K562 (cell line): ENCODE measurements at regions not wholly inside any gene's neighbourhood (a gene's known extent, or its start where the extent isn't known, plus 50 kb on each side); places are given as distances from the start of the nearest gene placed in this dataset.

Experiments used
- ARHGAP35 ChIP-seq: fragments of 450-650 bp; IDR thresholded peaks from 2 replicates; pipeline ENCODE4 v1.6.1; 2018; ENCODE audit not compliant: partially characterized antibody
- C11orf30 ChIP-seq: fragments of 450-650 bp; IDR thresholded peaks from 2 replicates; pipeline ENCODE4 v1.6.1; 2016; ENCODE audit warnings: low read depth, mild to moderate bottlenecking
- CC2D1A ChIP-seq: fragments of 450-650 bp; IDR thresholded peaks from 2 replicates; pipeline ENCODE4 v1.6.1; 2017; ENCODE audit warnings: mild to moderate bottlenecking
- HDAC1 ChIP-seq, 2 experiments: fragments of 450-650 bp; IDR thresholded peaks; 2 replicates each; pipeline ENCODE4 v1.6.1; 2016 to 2017; ENCODE audit warnings: inconsistent platforms in 1 of 2, mild to moderate bottlenecking in 1 of 2, moderate library complexity in 1 of 2
- HOXB6 ChIP-seq: fragments of 250-450 bp; sonication (Bioruptor Pico); IDR thresholded peaks from 2 replicates; pipeline ENCODE4 v1.5.1; 2022; ENCODE audit warnings: mild to moderate bottlenecking, borderline replicate concordance
- KDM1A ChIP-seq, 2 experiments: fragments of 450-650 bp; IDR thresholded peaks; 2 replicates each; pipeline ENCODE4 v1.6.1; 2016; ENCODE audit warnings: mild to moderate bottlenecking in 2 of 2
- MAZ ChIP-seq, 2 experiments: fragments of 450-650 bp in 1 of 2; sonication (generic) in 1 of 2; formaldehyde crosslinking; IDR thresholded peaks in 1 of 2; conservative IDR thresholded peaks in 1 of 2; 2 replicates each; pipeline versions ENCODE4 v1.4.0 to v1.5.0; 2020; ENCODE audit warnings: mild to moderate bottlenecking in 1 of 2, missing genetic modification reagents in 1 of 2
- MYBL2 ChIP-seq, 2 experiments: fragments of 450-650 bp in 1 of 2; sonication (generic) in 1 of 2; formaldehyde crosslinking in 1 of 2; IDR thresholded peaks; 2 replicates each; pipeline versions ENCODE4 v1.6.1 to v1.8.1; 2017 to 2022; ENCODE audit warnings: borderline replicate concordance in 1 of 2, inconsistent platforms in 1 of 2, low read depth in 1 of 2, mild to moderate bottlenecking in 1 of 2, missing genetic modification reagents in 1 of 2, moderate library complexity in 1 of 2
- SMC3 ChIP-seq: conservative IDR thresholded peaks from 2 replicates; pipeline ENCODE4 v1.6.1; 2011; ENCODE audit warnings: low read depth, low read length, improper control_type of control experiment; ENCODE audit not compliant: insufficient read depth
- TBL1XR1 ChIP-seq, 2 experiments: IDR thresholded peaks; 2 replicates each; pipeline ENCODE4 v1.6.1; 2012; ENCODE audit warnings: improper control_type of control experiment in 2 of 2, low read length in 2 of 2, mild to moderate bottlenecking in 1 of 2
- TEAD2 ChIP-seq: fragments of 450-650 bp; IDR thresholded peaks from 2 replicates; pipeline ENCODE4 v1.6.1; 2016; ENCODE audit warnings: missing genetic modification characterization, control low read depth, missing compliant biosample characterization
- TF ChIP-seq, protein P1 (sequence below), 2 experiments: fragments of 450-650 bp; IDR thresholded peaks; 2 replicates each; pipeline ENCODE4 v1.6.1; 2016; ENCODE audit warnings: mild to moderate bottlenecking in 2 of 2, borderline replicate concordance in 1 of 2, low read depth in 1 of 2, moderate library complexity in 1 of 2
- TF ChIP-seq, protein P2 (sequence below): sonication (generic); formaldehyde crosslinking; IDR thresholded peaks from 2 replicates; pipeline ENCODE4 v1.9.0; 2022; ENCODE audit warnings: mild to moderate bottlenecking, missing genetic modification reagents
- TF ChIP-seq, protein P3 (sequence below): fragments of 450-650 bp; IDR thresholded peaks from 2 replicates; pipeline ENCODE4 v1.6.1; 2017; ENCODE audit warnings: antibody characterized with exemption
- TF ChIP-seq, protein P4 (sequence below): sonication (generic); formaldehyde crosslinking; IDR thresholded peaks from 2 replicates; pipeline ENCODE4 v1.8.0; 2022; ENCODE audit warnings: missing genetic modification reagents, mild to moderate bottlenecking, moderate library complexity, borderline replicate concordance

DNA sequence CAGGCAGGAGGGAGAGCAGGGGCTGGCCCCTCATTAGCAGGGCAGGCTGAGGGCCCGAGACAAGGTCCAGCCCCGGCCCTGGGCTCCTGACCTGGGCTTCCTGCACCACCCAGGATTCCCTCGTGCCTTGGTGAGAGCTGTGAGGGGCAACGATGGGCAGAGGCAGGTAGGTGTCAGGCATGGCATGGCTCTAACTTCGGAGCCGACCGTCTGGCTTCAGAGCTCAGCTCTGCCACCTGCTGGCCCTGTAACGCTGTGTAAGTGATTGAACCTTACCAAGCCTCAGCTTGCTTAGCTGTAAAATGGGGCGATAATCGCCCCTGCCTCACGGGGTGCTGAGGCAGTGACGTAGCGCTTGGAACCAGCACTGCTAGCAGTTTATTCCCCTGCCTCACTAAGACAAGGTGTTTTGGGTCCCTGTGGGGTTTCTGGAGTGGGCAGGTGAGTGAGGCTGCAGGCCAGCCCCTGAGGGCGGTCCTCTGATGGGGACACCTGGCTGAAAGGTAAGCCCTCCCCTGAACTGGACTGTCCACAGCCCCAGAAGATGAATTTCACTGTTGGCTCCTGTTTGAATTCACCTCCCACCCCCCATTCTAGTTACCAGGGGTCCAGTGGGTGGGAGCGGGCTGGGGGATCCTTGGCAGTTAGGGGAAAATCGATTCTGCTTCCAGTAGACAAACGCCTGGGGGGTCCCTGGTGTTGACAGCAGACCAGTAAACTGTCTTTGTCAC, 184.8 kb upstream of the GSE1 start (continued):
- TF ChIP-seq, protein P1, sequence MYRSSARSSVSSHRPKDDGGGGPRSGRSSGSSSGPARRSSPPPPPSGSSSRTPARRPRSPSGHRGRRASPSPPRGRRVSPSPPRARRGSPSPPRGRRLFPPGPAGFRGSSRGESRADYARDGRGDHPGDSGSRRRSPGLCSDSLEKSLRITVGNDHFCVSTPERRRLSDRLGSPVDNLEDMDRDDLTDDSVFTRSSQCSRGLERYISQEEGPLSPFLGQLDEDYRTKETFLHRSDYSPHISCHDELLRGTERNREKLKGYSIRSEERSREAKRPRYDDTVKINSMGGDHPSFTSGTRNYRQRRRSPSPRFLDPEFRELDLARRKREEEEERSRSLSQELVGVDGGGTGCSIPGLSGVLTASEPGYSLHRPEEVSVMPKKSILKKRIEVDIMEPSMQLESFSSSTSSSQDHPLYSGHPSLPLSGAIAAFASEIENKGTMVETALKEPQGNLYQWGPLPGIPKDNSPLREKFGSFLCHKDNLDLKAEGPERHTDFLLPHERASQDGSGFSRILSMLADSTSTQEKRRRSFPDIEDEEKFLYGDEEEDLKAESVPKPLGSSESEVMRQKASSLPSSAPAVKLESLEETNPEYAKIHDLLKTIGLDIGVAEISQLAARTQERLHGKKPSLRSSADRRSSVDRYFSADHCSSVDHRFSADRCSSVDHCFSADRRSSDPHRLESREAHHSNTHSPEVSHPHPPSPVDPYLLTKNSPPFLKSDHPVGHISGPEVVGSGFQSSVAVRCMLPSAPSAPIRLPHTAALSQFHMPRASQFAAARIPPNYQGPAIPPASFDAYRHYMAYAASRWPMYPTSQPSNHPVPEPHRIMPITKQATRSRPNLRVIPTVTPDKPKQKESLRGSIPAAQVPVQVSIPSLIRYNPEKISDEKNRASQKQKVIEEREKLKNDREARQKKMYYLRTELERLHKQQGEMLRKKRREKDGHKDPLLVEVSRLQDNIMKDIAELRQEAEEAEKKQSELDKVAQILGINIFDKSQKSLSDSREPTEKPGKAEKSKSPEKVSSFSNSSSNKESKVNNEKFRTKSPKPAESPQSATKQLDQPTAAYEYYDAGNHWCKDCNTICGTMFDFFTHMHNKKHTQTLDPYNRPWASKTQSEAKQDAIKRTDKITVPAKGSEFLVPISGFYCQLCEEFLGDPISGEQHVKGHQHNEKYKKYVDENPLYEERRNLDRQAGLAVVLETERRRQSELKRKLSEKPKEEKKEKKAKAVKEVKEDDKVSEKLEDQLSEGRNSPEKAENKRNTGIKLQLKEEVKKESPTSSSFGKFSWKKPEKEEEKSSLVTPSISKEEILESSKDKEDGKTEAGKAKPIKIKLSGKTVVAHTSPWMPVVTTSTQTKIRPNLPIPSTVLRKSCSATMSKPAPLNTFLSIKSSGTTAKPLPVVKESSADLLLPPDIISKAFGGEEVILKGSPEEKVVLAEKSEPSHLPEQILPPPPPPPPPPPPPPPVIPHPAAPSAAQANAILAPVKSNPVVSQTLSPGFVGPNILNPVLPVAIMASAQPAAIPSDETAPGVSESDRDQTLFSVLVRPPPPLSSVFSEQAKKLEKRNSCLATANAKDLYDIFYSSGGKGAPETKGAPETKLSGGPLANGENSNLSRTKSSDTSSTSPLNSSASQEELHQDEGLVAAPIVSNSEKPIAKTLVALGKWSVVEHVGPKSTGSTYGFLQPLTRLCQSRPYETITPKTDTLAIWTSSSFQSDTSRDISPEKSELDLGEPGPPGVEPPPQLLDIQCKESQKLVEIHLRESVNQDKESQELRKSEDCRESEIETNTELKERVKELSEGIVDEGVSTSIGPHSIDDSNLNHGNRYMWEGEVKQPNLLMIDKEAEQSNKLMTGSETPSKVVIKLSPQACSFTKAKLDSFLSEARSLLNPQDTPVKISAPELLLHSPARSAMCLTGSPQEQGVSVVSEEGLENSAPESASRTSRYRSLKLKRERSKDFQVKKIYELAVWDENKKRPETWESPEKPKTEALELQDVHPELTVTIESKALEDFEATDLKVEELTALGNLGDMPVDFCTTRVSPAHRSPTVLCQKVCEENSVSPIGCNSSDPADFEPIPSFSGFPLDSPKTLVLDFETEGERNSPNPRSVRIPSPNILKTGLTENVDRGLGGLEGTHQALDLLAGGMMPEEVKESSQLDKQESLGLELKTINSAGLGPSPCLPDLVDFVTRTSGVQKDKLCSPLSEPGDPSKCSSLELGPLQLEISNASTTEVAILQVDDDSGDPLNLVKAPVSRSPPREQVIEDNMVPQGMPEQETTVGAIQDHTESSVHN (IDR thresholded peaks at IDR 0.05; ENCODE audit: borderline replicate concordance in 1 of 2, low read depth in 1 of 2) = no peak
- peak; percentile 23 to 24; a peak in 1 of 4 replicates for TF ChIP-seq MAZ (CRISPR knock-in tag; conservative IDR thresholded peaks at IDR 0.05 in 1 of 2, IDR thresholded peaks at IDR 0.05 in 1 of 2)
- TF ChIP-seq, protein P2, sequence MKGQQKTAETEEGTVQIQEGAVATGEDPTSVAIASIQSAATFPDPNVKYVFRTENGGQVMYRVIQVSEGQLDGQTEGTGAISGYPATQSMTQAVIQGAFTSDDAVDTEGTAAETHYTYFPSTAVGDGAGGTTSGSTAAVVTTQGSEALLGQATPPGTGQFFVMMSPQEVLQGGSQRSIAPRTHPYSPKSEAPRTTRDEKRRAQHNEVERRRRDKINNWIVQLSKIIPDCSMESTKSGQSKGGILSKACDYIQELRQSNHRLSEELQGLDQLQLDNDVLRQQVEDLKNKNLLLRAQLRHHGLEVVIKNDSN (CRISPR knock-in tag) = peak; percentile 6; the same call in 1 of the 2 replicates
- no peak for TF ChIP-seq TEAD2 (tag)
- TF ChIP-seq SMC3 = peak; percentile 63
- TF ChIP-seq TBL1XR1 (IDR thresholded peaks at IDR 0.05; ENCODE audit: low read length in 2 of 2) = no peak
- TF ChIP-seq HOXB6 (CRISPR knock-in tag) = no peak
- 0 out of 2 replicates have a peak, but pooled peaks have one; percentile 18 for TF ChIP-seq CC2D1A
- TF ChIP-seq, protein P3, sequence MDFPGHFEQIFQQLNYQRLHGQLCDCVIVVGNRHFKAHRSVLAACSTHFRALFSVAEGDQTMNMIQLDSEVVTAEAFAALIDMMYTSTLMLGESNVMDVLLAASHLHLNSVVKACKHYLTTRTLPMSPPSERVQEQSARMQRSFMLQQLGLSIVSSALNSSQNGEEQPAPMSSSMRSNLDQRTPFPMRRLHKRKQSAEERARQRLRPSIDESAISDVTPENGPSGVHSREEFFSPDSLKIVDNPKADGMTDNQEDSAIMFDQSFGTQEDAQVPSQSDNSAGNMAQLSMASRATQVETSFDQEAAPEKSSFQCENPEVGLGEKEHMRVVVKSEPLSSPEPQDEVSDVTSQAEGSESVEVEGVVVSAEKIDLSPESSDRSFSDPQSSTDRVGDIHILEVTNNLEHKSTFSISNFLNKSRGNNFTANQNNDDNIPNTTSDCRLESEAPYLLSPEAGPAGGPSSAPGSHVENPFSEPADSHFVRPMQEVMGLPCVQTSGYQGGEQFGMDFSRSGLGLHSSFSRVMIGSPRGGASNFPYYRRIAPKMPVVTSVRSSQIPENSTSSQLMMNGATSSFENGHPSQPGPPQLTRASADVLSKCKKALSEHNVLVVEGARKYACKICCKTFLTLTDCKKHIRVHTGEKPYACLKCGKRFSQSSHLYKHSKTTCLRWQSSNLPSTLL = no peak
- TF ChIP-seq MYBL2 (IDR thresholded peaks at IDR 0.05; ENCODE audit: low read depth) = no peak
- TF ChIP-seq MYBL2 (CRISPR knock-in tag; IDR thresholded peaks at IDR 0.05; ENCODE audit: borderline replicate concordance) = no peak
- TF ChIP-seq, protein P4, sequence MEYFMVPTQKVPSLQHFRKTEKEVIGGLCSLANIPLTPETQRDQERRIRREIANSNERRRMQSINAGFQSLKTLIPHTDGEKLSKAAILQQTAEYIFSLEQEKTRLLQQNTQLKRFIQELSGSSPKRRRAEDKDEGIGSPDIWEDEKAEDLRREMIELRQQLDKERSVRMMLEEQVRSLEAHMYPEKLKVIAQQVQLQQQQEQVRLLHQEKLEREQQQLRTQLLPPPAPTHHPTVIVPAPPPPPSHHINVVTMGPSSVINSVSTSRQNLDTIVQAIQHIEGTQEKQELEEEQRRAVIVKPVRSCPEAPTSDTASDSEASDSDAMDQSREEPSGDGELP = peak; percentile 43; the same call in 1 of the 2 replicates
- no peak for TF ChIP-seq C11orf30
- TF ChIP-seq ARHGAP35 = no peak
- TF ChIP-seq KDM1A (IDR thresholded peaks at IDR 0.05) = peak; percentile 86 to 96
- TF ChIP-seq HDAC1 (IDR thresholded peaks at IDR 0.05) = peak in 1 of 2 experiments; percentile 44; a peak in 1 of 4 replicates
